GM23338 (cell line): ENCODE measurements at regions not wholly inside any gene's neighbourhood (a gene's known extent, or its start where the extent isn't known, plus 50 kb on each side); places are given as distances from the start of the nearest gene placed in this dataset.

ENCODE experiments used
- CREB1 ChIP-seq: fragments of 250-450 bp; sonication (Bioruptor Pico); IDR thresholded peaks from 2 replicates; pipeline ENCODE4 v1.5.0; 2020; ENCODE audit warnings: low read depth, mild to moderate bottlenecking, moderate library complexity
- CTCF ChIP-seq, 2 experiments: fragments of 200-600 bp in 1 of 2; sonication (generic) in 1 of 2; conservative IDR thresholded peaks; 2 replicates each; pipeline versions ENCODE4 v1.5.1 to v1.6.1; 2016 to 2017; ENCODE audit warnings: antibody characterized with exemption in 2 of 2, low read depth in 2 of 2, mild to moderate bottlenecking in 2 of 2, moderate library complexity in 1 of 2
- EZH2 ChIP-seq: fragments of 200-600 bp; sonication (generic); IDR thresholded peaks from one replicate; pipeline ENCODE4 v1.8.0; 2017; ENCODE audit warnings: antibody characterized with exemption, mild to moderate bottlenecking, low read depth; ENCODE audit not compliant: unreplicated experiment
- EZH2phosphoT487 ChIP-seq: fragments of 200-600 bp; sonication (generic); IDR thresholded peaks from one replicate; pipeline ENCODE4 v1.8.1; 2018; ENCODE audit warnings: antibody characterized with exemption; ENCODE audit not compliant: unreplicated experiment
- JUNB ChIP-seq: IDR thresholded peaks from one replicate; pipeline ENCODE4 v1.6.1; 2016; ENCODE audit warnings: antibody characterized with exemption; ENCODE audit not compliant: unreplicated experiment
- NANOG ChIP-seq: IDR thresholded peaks from 2 replicates; pipeline ENCODE4 v1.6.1; 2016; ENCODE audit warnings: antibody characterized with exemption, borderline replicate concordance
- POLR2AphosphoS5 ChIP-seq: IDR thresholded peaks from 2 replicates; pipeline ENCODE4 v1.6.1; 2016; ENCODE audit warnings: antibody characterized with exemption, low read depth
- REST ChIP-seq: IDR thresholded peaks from one replicate; pipeline ENCODE4 v1.6.1; 2018; ENCODE audit warnings: antibody characterized with exemption; ENCODE audit not compliant: unreplicated experiment
- STAT1 ChIP-seq: IDR thresholded peaks from one replicate; pipeline ENCODE4 v1.6.1; 2016; ENCODE audit warnings: antibody characterized with exemption; ENCODE audit not compliant: unreplicated experiment
- TF ChIP-seq, protein P1 (sequence below): IDR thresholded peaks from 2 replicates; pipeline ENCODE4 v1.6.1; 2016; ENCODE audit warnings: antibody characterized with exemption

DNA sequence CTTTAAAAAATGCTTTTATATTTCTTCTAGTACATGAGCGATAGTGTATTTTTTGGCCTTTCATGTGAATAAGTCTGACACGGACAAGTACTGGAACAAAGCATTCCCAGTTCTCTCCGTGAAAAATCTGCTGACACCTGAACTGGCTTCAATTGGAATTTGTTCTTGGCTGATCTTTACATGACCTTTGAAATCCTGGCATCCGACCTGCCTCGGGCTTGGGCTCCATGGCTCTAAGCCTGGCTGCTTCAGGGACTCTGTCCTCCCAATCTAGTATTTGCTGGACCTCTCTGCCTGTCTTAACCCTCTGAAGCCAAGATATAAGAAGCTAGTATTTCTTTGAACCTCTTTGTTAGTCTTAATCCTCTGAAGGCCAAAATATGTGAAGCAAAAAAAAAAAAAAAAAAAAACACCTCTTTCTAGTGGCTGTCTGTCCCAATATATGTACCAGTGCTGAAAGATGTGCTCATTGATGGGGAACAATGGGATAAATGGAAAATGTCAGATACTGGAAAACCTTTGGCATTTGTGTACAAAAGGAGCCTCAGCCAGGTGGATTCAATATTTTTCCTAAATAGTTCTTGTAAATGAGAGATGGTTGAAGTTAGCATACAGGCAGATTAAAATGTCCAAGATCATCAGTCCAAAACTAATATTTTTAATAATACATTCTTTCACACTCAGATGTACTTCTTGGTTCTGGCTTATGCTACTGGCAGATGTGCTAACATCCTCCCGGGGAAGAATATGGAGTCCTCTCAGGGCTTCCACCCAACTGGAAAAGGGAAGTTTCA lies 470.6 kb downstream of the TUSC1 start:
- TF ChIP-seq CTCF (conservative IDR thresholded peaks at IDR 0.05; ENCODE audit: low read depth in 2 of 2): no peak
- TF ChIP-seq EZH2phosphoT487: no peak
- TF ChIP-seq EZH2: no peak
- no peak for TF ChIP-seq POLR2AphosphoS5
- no peak for TF ChIP-seq STAT1
- no peak for TF ChIP-seq CREB1 (CRISPR knock-in tag)
- TF ChIP-seq, protein P1, sequence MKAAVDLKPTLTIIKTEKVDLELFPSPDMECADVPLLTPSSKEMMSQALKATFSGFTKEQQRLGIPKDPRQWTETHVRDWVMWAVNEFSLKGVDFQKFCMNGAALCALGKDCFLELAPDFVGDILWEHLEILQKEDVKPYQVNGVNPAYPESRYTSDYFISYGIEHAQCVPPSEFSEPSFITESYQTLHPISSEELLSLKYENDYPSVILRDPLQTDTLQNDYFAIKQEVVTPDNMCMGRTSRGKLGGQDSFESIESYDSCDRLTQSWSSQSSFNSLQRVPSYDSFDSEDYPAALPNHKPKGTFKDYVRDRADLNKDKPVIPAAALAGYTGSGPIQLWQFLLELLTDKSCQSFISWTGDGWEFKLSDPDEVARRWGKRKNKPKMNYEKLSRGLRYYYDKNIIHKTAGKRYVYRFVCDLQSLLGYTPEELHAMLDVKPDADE: no peak
- TF ChIP-seq REST: no peak
- no peak for TF ChIP-seq JUNB
- TF ChIP-seq NANOG: no peak
